GM21786 (cell line): ENCODE measurements at regions not wholly inside any gene's neighbourhood (a gene's known extent, or its start where the extent isn't known, plus 50 kb on each side); places are given as distances from the start of the nearest gene placed in this dataset.

ENCODE experiments used
- ATAC-seq: cut with Tn5 transposase; IDR thresholded peaks from one replicate; pipeline ENCODE4 v1.9.1; 2021; ENCODE audit not compliant: unreplicated experiment

GRCh38 chr5:116702776-116703175, 128.2 kb upstream of the SEMA6A start:
- ATAC-seq, result peak; percentile 37

GRCh38 chr5:116699332-116699731, 124.7 kb upstream of the SEMA6A start:
- ATAC-seq, result peak; percentile 44

- peak; percentile 77 for ATAC-seq
Observed at GRCh38 chr5:116696366-116696765, 121.7 kb upstream of the SEMA6A start.

GRCh38 chr5:116695681-116696080, 121.1 kb upstream of the SEMA6A start:
- ATAC-seq, result no peak

GRCh38 chr5:116686438-116686837, 111.8 kb upstream of the SEMA6A start:
- no peak for ATAC-seq

GRCh38 chr5:116685931-116686330, 111.3 kb upstream of the SEMA6A start:
- ATAC-seq, result no peak

- no peak for ATAC-seq
Observed at GRCh38 chr5:116685069-116685468, 110.4 kb upstream of the SEMA6A start.

- ATAC-seq, result peak; percentile 99
Observed at GRCh38 chr5:116681334-116682013, 106.9 kb upstream of the SEMA6A start.

GRCh38 chr5:116675626-116675910, 100.9 kb upstream of the SEMA6A start:
- ATAC-seq, result no peak

- ATAC-seq, result no peak
Observed at GRCh38 chr5:116674881-116675625, 100.4 kb upstream of the SEMA6A start.

- ATAC-seq, result no peak
Observed at GRCh38 chr5:116673453-116673852, 98.8 kb upstream of the SEMA6A start.

GRCh38 chr5:116672203-116672602, 97.6 kb upstream of the SEMA6A start:
- ATAC-seq, result no peak

GRCh38 chr5:116671211-116671736, 96.7 kb upstream of the SEMA6A start:
- ATAC-seq, result peak; percentile 95

GRCh38 chr5:116669261-116670031, 94.8 kb upstream of the SEMA6A start:
- ATAC-seq, result no peak

- no peak for ATAC-seq
Observed at GRCh38 chr5:116668390-116668789, 93.8 kb upstream of the SEMA6A start.

- ATAC-seq, result no peak
Observed at GRCh38 chr5:116666901-116667300, 92.3 kb upstream of the SEMA6A start.

GRCh38 chr5:116664988-116665387, 90.4 kb upstream of the SEMA6A start:
- no peak for ATAC-seq

GRCh38 chr5:116663081-116663480, 88.5 kb upstream of the SEMA6A start:
- no peak for ATAC-seq

- ATAC-seq, result no peak
Observed at GRCh38 chr5:116661419-116661818, 86.8 kb upstream of the SEMA6A start.

- ATAC-seq, result no peak
Observed at GRCh38 chr5:116660929-116661328, 86.3 kb upstream of the SEMA6A start.

GRCh38 chr5:116658830-116659229, 84.2 kb upstream of the SEMA6A start:
- ATAC-seq, result no peak

- ATAC-seq, result no peak
Observed at GRCh38 chr5:116658141-116658540, 83.5 kb upstream of the SEMA6A start.
